Fibroblast of lung (primary cell): ENCODE measurements at regions not wholly inside any gene's neighbourhood (a gene's known extent, or its start where the extent isn't known, plus 50 kb on each side); places are given as distances from the start of the nearest gene placed in this dataset.

ENCODE experiments used
- DNase-seq, 2 donors: peaks; one replicate each; pipeline versions ENCODE4 v3.0.0 to v3.0.0-alpha.2; 2010; ENCODE audit warnings: low read depth in 2 of 2
- H2AFZ ChIP-seq: 2 replicates; pipeline ENCODE4 v1.5.1; 2012; ENCODE audit warnings: low read length, control low read depth, inconsistent platforms
- H3K27ac ChIP-seq: 2 replicates; pipeline ENCODE4 v1.5.1; 2011; ENCODE audit warnings: low read length, control low read depth; ENCODE audit not compliant: insufficient read depth
- H3K27me3 ChIP-seq: 2 replicates; pipeline ENCODE4 v1.5.1; 2011; ENCODE audit warnings: mild to moderate bottlenecking, low read length; ENCODE audit not compliant: control insufficient read depth, insufficient read depth
- H3K36me3 ChIP-seq: 2 replicates; pipeline ENCODE4 v1.5.1; 2011; ENCODE audit warnings: low read length; ENCODE audit not compliant: control insufficient read depth, insufficient read depth
- H3K4me1 ChIP-seq: 2 replicates; pipeline ENCODE4 v1.5.1; 2011; ENCODE audit warnings: low read length; ENCODE audit not compliant: control insufficient read depth, insufficient read depth; ENCODE audit errors: extremely low read depth
- H3K4me2 ChIP-seq: 2 replicates; pipeline ENCODE4 v1.5.1; 2011; ENCODE audit warnings: low read length, control low read depth; ENCODE audit not compliant: insufficient read depth; ENCODE audit errors: extremely low read depth
- H3K4me3 ChIP-seq, 4 experiments: fragments of 200-600 bp in 1 of 4; sonication (generic) in 1 of 4; replicated peaks in 1 of 4; 2 replicates each; pipeline ENCODE4 v1.5.1; 2011 to 2016; ENCODE audit warnings: low read length in 4 of 4, low read depth in 3 of 4, mild to moderate bottlenecking in 3 of 4, control low read depth in 2 of 4, inconsistent platforms in 1 of 4, mixed read lengths in 1 of 4; ENCODE audit not compliant: insufficient read depth in 1 of 4; ENCODE audit errors: control extremely low read depth in 1 of 4
- H3K79me2 ChIP-seq: 2 replicates; pipeline ENCODE4 v1.5.1; 2012; ENCODE audit warnings: mild to moderate bottlenecking, low read length, inconsistent platforms; ENCODE audit not compliant: control insufficient read depth, insufficient read depth
- H3K9ac ChIP-seq: 2 replicates; pipeline ENCODE4 v1.5.1; 2011; ENCODE audit warnings: mild to moderate bottlenecking, low read length, control low read depth; ENCODE audit not compliant: insufficient read depth
- H3K9me3 ChIP-seq: 2 replicates; pipeline ENCODE4 v1.5.1; 2012; ENCODE audit warnings: low read depth, low read length; ENCODE audit not compliant: control insufficient read depth, insufficient read depth
- H4K20me1 ChIP-seq: 2 replicates; pipeline ENCODE4 v1.5.1; 2011; ENCODE audit warnings: low read length; ENCODE audit not compliant: control insufficient read depth, insufficient read depth; ENCODE audit errors: extremely low read depth
- EZH2 ChIP-seq: IDR thresholded peaks from 2 replicates; pipeline ENCODE4 v1.5.1; 2012; ENCODE audit warnings: low read length, control low read depth, mild to moderate bottlenecking; ENCODE audit errors: missing control alignments
- TF ChIP-seq, protein P1 (sequence below), 2 donors: IDR thresholded peaks in 1 of 2; conservative IDR thresholded peaks in 1 of 2; 1 replicate in 1 of 2; 2 replicates in 1 of 2; pipeline ENCODE4 v1.5.1; 2011 to 2012; ENCODE audit warnings: low read length in 2 of 2, control low read depth in 1 of 2, inconsistent platforms in 1 of 2, low read depth in 1 of 2, mild to moderate bottlenecking in 1 of 2

DNA sequence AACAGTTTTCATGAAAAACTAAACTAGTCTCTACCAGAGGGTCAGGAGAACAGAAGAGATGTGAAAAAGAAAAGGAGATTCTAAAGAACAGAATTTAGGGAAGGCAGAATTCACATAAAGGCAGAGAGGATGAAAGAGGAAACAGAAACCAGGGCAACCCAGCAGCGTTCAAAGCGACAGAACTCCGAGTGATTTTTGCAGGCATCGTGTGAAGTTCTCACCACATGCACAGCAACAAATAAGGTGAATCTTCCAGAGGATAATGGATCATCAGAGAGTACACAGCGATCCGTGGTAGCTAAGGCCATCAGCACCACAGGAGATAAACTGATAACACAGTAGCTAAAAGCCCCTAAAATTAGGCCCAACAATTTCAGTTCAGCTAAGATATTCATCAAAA is 250.8 kb upstream of the THBS1 start:
- no peaks in the 10 kb centered on the region for H3K9me3 ChIP-seq
- H3K4me3 ChIP-seq = no peak overlapping the region
- no peak overlapping the region for H2AFZ ChIP-seq
- no peak for DNase-seq
- peaks cover 2% of the 10 kb centered on the region for H3K4me1 ChIP-seq
- no peak for TF ChIP-seq EZH2
- TF ChIP-seq, protein P1, sequence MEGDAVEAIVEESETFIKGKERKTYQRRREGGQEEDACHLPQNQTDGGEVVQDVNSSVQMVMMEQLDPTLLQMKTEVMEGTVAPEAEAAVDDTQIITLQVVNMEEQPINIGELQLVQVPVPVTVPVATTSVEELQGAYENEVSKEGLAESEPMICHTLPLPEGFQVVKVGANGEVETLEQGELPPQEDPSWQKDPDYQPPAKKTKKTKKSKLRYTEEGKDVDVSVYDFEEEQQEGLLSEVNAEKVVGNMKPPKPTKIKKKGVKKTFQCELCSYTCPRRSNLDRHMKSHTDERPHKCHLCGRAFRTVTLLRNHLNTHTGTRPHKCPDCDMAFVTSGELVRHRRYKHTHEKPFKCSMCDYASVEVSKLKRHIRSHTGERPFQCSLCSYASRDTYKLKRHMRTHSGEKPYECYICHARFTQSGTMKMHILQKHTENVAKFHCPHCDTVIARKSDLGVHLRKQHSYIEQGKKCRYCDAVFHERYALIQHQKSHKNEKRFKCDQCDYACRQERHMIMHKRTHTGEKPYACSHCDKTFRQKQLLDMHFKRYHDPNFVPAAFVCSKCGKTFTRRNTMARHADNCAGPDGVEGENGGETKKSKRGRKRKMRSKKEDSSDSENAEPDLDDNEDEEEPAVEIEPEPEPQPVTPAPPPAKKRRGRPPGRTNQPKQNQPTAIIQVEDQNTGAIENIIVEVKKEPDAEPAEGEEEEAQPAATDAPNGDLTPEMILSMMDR (conservative IDR thresholded peaks at IDR 0.05 in 1 of 2, IDR thresholded peaks at IDR 0.05 in 1 of 2; ENCODE audit: low read depth in 1 of 2, low read length in 2 of 2) = no peak
- H3K27me3 ChIP-seq = no peaks in the 10 kb centered on the region
- no peak overlapping the region for H3K9ac ChIP-seq
- no peak overlapping the region for H3K27ac ChIP-seq
- no peak overlapping the region for H3K4me2 ChIP-seq
- no peaks in the 10 kb centered on the region for H3K36me3 ChIP-seq
- no peaks in the 10 kb centered on the region for H4K20me1 ChIP-seq
- H3K79me2 ChIP-seq = no peaks in the 10 kb centered on the region

DNA sequence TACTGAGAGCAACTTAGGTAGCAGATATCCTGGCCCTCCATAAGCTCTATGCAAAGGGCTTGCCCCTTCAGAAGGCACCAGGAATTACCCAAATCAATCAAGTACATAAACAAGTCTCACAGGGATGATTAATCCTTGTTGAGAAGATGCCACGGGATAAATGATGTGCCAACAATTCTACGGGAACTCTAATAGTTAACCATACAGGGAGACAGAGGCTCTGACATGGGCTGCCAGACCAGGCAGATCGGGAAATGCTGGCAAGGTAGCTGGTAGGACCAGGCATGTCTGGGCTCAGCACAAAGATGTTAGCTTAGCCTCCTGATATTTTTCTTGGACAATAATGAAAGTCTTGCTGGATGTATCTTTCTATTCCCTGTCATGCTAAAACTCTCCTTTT is 249.3 kb upstream of the THBS1 start:
- no peak overlapping the region for H2AFZ ChIP-seq
- TF ChIP-seq, protein P1 (conservative IDR thresholded peaks at IDR 0.05 in 1 of 2, IDR thresholded peaks at IDR 0.05 in 1 of 2; ENCODE audit: low read depth in 1 of 2, low read length in 2 of 2) = no peak
- no peak for TF ChIP-seq EZH2
- H3K9me3 ChIP-seq = no peaks in the 10 kb centered on the region
- peaks cover 2% of the 10 kb centered on the region for H3K4me1 ChIP-seq
- H3K4me2 ChIP-seq = no peak overlapping the region
- H3K27me3 ChIP-seq = no peaks in the 10 kb centered on the region
- no peak overlapping the region for H3K4me3 ChIP-seq
- H3K79me2 ChIP-seq = no peaks in the 10 kb centered on the region
- peak in 1 of 2 donors; percentile 9 for DNase-seq
- no peak overlapping the region for H3K27ac ChIP-seq
- no peaks in the 10 kb centered on the region for H3K36me3 ChIP-seq
- no peak overlapping the region for H3K9ac ChIP-seq
- no peaks in the 10 kb centered on the region for H4K20me1 ChIP-seq

DNA sequence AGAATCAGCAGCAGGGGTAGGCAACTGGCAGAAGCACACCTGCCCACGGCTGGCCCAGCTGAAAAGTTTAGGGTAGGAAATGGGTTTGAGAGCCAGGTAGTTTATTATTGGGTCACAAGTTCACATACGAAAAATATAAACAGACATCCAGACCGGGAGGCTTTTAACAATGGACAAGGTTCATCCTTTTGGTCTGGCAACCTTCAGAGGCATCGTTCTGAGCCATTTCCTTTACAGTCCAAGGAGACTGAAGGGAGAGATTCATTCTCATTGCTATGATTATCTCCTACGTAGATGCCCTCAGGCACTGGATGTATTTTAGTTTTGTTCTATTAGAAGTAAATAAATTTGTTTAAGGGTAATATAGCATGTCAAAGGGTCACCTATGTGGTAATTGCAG is 248.0 kb upstream of the THBS1 start:
- no peak overlapping the region for H3K27ac ChIP-seq

More for the DNA sequence above, 248.0 kb upstream of the THBS1 start:
- no peak overlapping the region for H2AFZ ChIP-seq
- no peaks in the 10 kb centered on the region for H3K9me3 ChIP-seq
- H3K79me2 ChIP-seq = no peaks in the 10 kb centered on the region
- no peak overlapping the region for H3K9ac ChIP-seq
- H3K27me3 ChIP-seq = no peaks in the 10 kb centered on the region
- no peak for DNase-seq
- H4K20me1 ChIP-seq = no peaks in the 10 kb centered on the region
- H3K4me1 ChIP-seq = peaks cover 2% of the 10 kb centered on the region
- no peak for TF ChIP-seq EZH2
- TF ChIP-seq, protein P1 (conservative IDR thresholded peaks at IDR 0.05 in 1 of 2, IDR thresholded peaks at IDR 0.05 in 1 of 2; ENCODE audit: low read depth in 1 of 2, low read length in 2 of 2) = no peak
- H3K36me3 ChIP-seq = no peaks in the 10 kb centered on the region
- H3K4me2 ChIP-seq = no peak overlapping the region
- no peak overlapping the region for H3K4me3 ChIP-seq
